ENCODE measurements at regions not wholly inside any gene's neighbourhood (a gene's known extent, or its start where the extent isn't known, plus 50 kb on each side); places are given as distances from the start of the nearest gene placed in this dataset.
A peak's percentile ranks its signal among the peaks of the same experiment; 100 is the strongest.

DNA sequence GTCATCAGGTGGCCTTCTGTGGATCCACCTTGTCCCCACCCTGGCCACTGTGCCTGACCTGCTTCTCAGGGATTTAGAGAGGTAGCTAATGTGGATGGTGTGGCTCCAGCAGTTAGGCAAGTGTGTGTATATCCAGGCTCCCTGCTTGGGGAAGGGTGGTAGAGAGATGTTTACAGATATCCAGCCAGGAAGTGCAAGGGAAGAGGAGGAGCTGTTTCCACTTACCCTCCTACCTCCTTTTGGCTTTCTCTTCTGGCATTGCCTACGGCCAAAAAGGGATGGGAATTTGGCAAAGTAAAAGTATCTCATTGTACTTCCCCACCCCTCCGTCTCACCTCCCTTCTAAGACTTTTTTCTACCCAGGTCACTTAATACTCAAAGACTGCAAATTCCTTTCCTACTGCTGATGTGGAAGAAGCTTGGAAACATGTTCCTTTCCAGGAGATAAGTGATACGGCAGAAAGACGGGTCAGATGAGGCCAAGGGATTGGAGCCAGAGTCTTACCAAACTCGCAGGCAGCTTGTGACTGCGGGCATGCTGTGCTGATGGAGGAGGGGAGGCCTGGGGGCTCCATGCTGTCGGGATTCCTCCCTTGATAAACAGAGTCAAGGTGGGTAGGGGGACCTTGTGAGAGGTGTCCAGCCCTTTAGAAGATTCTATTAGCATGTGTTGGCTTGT, 253.4 kb downstream of the PRL start:
- no peak for TF ChIP-seq CTCF (conservative IDR thresholded peaks at IDR 0.05)
- Histone ChIP-seq H3K27ac (ENCODE audit: insufficient read length, low read depth, low read length) (no peak overlapping the region), H3K79me2 (ENCODE audit: insufficient read depth, low read length) (0 out of 2 replicates have a peak, but pooled peaks cover 3% of the 10 kb centered on the region), H3K27me3 (ENCODE audit: insufficient read depth, low read length) (no peaks in the 10 kb centered on the region), H4K8ac (replicated peaks; ENCODE audit: insufficient read length, low read depth, low read length) (no peak overlapping the region), H2BK20ac (ENCODE audit: low read depth, low read length, poor library complexity, severe bottlenecking) (no peak overlapping the region), H3K79me1 (ENCODE audit: insufficient read depth, low read depth, low read length, poor library complexity, severe bottlenecking) (no peaks in the 10 kb centered on the region), H3K18ac (ENCODE audit: insufficient read length, low read depth, low read length) (no peak overlapping the region), H4K91ac (ENCODE audit: insufficient read length, low read depth, low read length) (no peak overlapping the region), H3K56ac (ENCODE audit: insufficient read length, low read depth, low read length) (no peak overlapping the region), H3K23ac (ENCODE audit: insufficient read length, low read depth, low read length) (no peak overlapping the region), H3K9me3 (ENCODE audit: control insufficient read depth, low read depth, low read length) (no peaks in the 10 kb centered on the region), H2BK15ac (ENCODE audit: low read depth, low read length) (no peak overlapping the region), H3K9ac (ENCODE audit: extremely low read depth, insufficient read length, low read length) (no peak overlapping the region), H3K4me1 (ENCODE audit: insufficient read depth, low read length) (peaks cover 6% of the 10 kb centered on the region; the same call in 1 of the 2 replicates), H4K5ac (ENCODE audit: insufficient read length, low read depth, low read length) (no peak overlapping the region), H2AK5ac (ENCODE audit: insufficient read length, low read length) (no peak overlapping the region), H4K20me1 (ENCODE audit: control insufficient read depth, insufficient read depth, insufficient read length) (no peaks in the 10 kb centered on the region), H2AFZ (ENCODE audit: low read length) (no peak overlapping the region), H3K4me2 (ENCODE audit: insufficient read depth, insufficient read length, low read length) (no peak overlapping the region), H2BK12ac (ENCODE audit: insufficient read length, low read depth, low read length) (no peak overlapping the region), H2BK5ac (ENCODE audit: insufficient read length, low read length) (no peak overlapping the region), H3K4ac (ENCODE audit: low read depth, low read length) (no peak overlapping the region), H3K14ac (ENCODE audit: insufficient read depth, low read length) (no peak overlapping the region), H2BK120ac (ENCODE audit: low read depth, low read length, poor library complexity, severe bottlenecking) (no peak overlapping the region), H3K23me2 (ENCODE audit: insufficient read length, low read depth, low read length, poor library complexity, severe bottlenecking) (no peaks in the 10 kb centered on the region), H3T11ph (ENCODE audit: low read length) (no peak overlapping the region)
- Mint-ChIP-seq H3K36me3 (ENCODE audit: insufficient read depth in 1 of 3, low read depth in 3 of 3) (peaks cover 28 to 42% (median 40%) of the 10 kb centered on the region in 3 experiments), H3K4me1 (peaks cover 16 to 19% of the 10 kb centered on the region in 2 experiments), H3K27me3 (ENCODE audit: low read depth) (no peaks in the 10 kb centered on the region), H3K4me3 (no peak overlapping the region), H3K27ac (peak overlapping the region in 2 of 3 experiments; percentile 27 to 73; a peak in 1 of 7 replicates), H3K9me3 (peaks cover 14 to 19% of the 10 kb centered on the region in 2 experiments)
- no CpG with 5 or more reads among the region's 7 CpGs for WGBS (ENCODE audit: extremely low coverage, insufficient read length, low lambda C conversion rate)
- no peak for DNase-seq
